ENCODE measurements at regions not wholly inside any gene's neighbourhood (a gene's known extent, or its start where the extent isn't known, plus 50 kb on each side); places are given as distances from the start of the nearest gene placed in this dataset.

GRCh38 chr4:128606173-128606572 is 203.3 kb upstream of the JADE1 start:
- TF ChIP-seq EZH2 (IDR thresholded peaks at IDR 0.05; ENCODE audit: insufficient read depth, poor library complexity, severe bottlenecking) (no peak), EZH2phosphoT487 (IDR thresholded peaks at IDR 0.05; ENCODE audit: insufficient read depth, low read depth) (no peak)

Data from GM23248 (cell line).